Uterus (tissue), 3 donors: ENCODE measurements at regions not wholly inside any gene's neighbourhood (a gene's known extent, or its start where the extent isn't known, plus 50 kb on each side); places are given as distances from the start of the nearest gene placed in this dataset.

Experiments
- DNase-seq, 2 donors: peaks; one replicate each; pipeline ENCODE4 v3.0.0-alpha.2; 2019 to 2020
- H3K27ac ChIP-seq, 2 donors: fragments of 200-600 bp; sonication (generic); 1 replicate in 1 of 2; 2 replicates in 1 of 2; pipeline ENCODE4 v1.5.1; 2016 to 2018
- H3K27me3 ChIP-seq, 2 donors: fragments of 200-600 bp; sonication (generic); one replicate each; pipeline ENCODE4 v1.5.1; 2018 to 2019; ENCODE audit warnings: control low read depth in 1 of 2
- H3K36me3 ChIP-seq, 2 donors: fragments of 200-600 bp; sonication (generic); one replicate each; pipeline ENCODE4 v1.5.1; 2019; ENCODE audit warnings: control low read depth in 1 of 2
- H3K4me1 ChIP-seq, 2 donors: fragments of 200-600 bp; sonication (generic); one replicate each; pipeline ENCODE4 v1.5.1; 2018 to 2019; ENCODE audit warnings: control low read depth in 1 of 2
- H3K4me3 ChIP-seq, 2 donors: fragments of 200-600 bp; sonication (generic); 1 replicate in 1 of 2; 2 replicates in 1 of 2; pipeline ENCODE4 v1.5.1; 2018 to 2019; ENCODE audit warnings: mild to moderate bottlenecking in 1 of 2
- H3K9me3 ChIP-seq, 2 donors: fragments of 200-600 bp; sonication (generic); one replicate each; pipeline ENCODE4 v1.5.1; 2019; ENCODE audit warnings: control low read depth in 1 of 2
- CTCF ChIP-seq, 4 experiments: fragments of 200-600 bp in 2 of 4; fragments of 450-650 bp in 2 of 4; sonication (generic) in 2 of 4; IDR thresholded peaks; one replicate each; pipeline ENCODE4 v1.5.1; 2016 to 2019; ENCODE audit warnings: antibody characterized with exemption in 4 of 4, mild to moderate bottlenecking in 2 of 4, moderate library complexity in 1 of 4
- POLR2A ChIP-seq, 2 donors: fragments of 450-650 bp; IDR thresholded peaks; one replicate each; pipeline ENCODE4 v1.6.1; 2016; ENCODE audit warnings: antibody characterized with exemption in 2 of 2, mild to moderate bottlenecking in 1 of 2, moderate library complexity in 1 of 2
- intact Hi-C: fragments of 100-400 bp; cut with DNase I; formaldehyde crosslinking; loops from one replicate; pipeline ENCODE4 v1.15.1; 2023; ENCODE audit warnings: low total_unique reads
- donor health status: DM: yes; HTN: yes; CAD: no.

DNA sequence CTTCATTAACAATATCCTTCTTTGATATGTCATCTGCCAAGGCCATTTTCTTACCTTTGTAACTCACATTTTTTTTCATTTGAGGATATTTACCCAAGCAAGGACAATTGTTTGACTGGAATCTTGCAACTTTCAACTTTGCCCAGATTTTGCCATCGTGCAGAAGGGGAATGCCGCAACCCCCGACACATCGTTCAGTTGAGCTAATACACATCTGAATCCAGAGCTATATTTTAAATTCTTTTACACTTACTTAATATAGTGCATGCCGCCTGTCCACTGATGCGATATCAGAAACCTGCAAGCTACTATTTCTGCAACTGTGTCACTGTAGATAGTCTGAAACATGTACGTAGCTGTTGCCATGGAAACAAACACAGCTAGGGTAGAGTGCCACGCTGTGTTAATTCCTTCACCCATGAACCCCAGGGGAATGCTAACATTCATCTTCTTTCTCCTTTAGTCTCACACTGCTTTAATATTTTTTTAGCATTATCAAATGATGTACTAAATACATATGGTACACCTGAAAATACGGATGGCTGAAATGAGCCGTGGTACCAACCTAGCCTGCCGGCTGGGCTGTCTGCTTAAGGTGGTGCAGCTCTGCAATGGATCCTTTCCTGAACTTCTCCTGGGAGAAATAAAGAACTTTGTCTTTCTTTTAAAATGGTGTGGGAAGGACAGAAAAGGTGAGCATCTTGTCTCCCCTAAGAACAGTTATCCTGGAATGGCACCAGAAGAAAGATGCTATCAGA lies 77.0 kb upstream of the FOXN3 start:
- intact Hi-C loops, result no loop called here
- Histone ChIP-seq H3K27me3 (no peaks in the 10 kb centered on the region), H3K4me1 (no peaks in the 10 kb centered on the region), H3K27ac (no peak overlapping the region), H3K36me3 (no peaks in the 10 kb centered on the region), H3K9me3 (no peaks in the 10 kb centered on the region), H3K4me3 (no peak overlapping the region)
- DNase-seq, result no peak
- TF ChIP-seq POLR2A (IDR thresholded peaks at IDR 0.05), result no peak

GRCh38 chr14:89493406-89493805 lies 76.4 kb upstream of the FOXN3 start:
- TF ChIP-seq POLR2A (IDR thresholded peaks at IDR 0.05) (no peak), CTCF (IDR thresholded peaks at IDR 0.05) (no peak)
- Histone ChIP-seq H3K4me1 (no peaks in the 10 kb centered on the region), H3K9me3 (no peaks in the 10 kb centered on the region), H3K27ac (no peak overlapping the region), H3K36me3 (no peaks in the 10 kb centered on the region), H3K4me3 (no peak overlapping the region), H3K27me3 (no peaks in the 10 kb centered on the region)
- intact Hi-C loops, result no loop called here
- no peak for DNase-seq

DNA sequence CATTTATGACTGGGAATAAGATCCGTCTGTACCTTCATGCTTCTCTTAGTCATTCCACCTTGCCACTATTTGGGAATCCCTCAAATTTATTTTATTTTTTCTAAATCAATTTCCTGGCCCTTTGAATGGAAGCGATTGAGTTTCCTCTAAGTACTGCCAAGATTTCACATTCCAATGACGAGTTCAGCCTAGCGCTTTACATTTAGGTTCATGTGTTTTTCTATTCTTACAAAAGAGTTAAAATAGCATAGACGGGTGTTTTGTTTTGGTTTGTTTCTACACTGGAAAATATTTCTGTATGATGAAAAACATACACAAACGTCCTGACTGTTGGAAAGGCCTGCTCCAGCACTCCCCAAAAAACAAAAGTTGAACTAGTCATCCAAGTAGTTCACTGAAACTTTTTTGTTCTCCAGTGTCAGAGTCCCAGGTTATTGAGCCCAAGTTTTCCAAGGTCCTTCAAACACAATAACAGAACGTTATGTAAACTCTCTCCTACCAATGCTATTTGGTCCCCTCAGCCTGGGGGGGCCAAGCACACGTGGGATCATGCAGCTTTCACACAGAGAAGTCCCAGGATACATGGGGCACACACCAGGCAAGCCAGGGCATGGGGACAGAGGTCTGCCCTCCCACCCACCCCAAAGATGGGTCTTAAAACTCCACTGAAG lies 74.8 kb upstream of the FOXN3 start:
- TF ChIP-seq POLR2A (IDR thresholded peaks at IDR 0.05), result no peak
- no peak for DNase-seq
- Histone ChIP-seq H3K9me3 (no peaks in the 10 kb centered on the region), H3K4me1 (no peaks in the 10 kb centered on the region), H3K36me3 (no peaks in the 10 kb centered on the region), H3K27ac (no peak overlapping the region), H3K27me3 (no peaks in the 10 kb centered on the region), H3K4me3 (no peak overlapping the region)
- intact Hi-C loops, result no loop called here

- H3K36me3 ChIP-seq, result no peaks in the 10 kb centered on the region
- no peak overlapping the region for H3K4me3 ChIP-seq
- H3K27ac ChIP-seq, result peak overlapping the region; percentile 33 to 38
- H3K27me3 ChIP-seq, result no peaks in the 10 kb centered on the region
- H3K9me3 ChIP-seq, result no peaks in the 10 kb centered on the region
- intact Hi-C loops, result no loop called here
- TF ChIP-seq POLR2A (IDR thresholded peaks at IDR 0.05), result no peak
- no peak for TF ChIP-seq CTCF (IDR thresholded peaks at IDR 0.05)
- no peak for DNase-seq
- no peaks in the 10 kb centered on the region for H3K4me1 ChIP-seq
Measured at GRCh38 chr14:89490466-89490865, 73.4 kb upstream of the FOXN3 start.

- DNase-seq, result no peak
- Histone ChIP-seq H3K4me3 (peak overlapping the region; percentile 7 to 29), H3K27ac (peak overlapping the region; percentile 33 to 38), H3K9me3 (no peaks in the 10 kb centered on the region), H3K4me1 (no peaks in the 10 kb centered on the region), H3K27me3 (no peaks in the 10 kb centered on the region), H3K36me3 (no peaks in the 10 kb centered on the region)
- intact Hi-C loops, result no loop called here
- TF ChIP-seq CTCF (IDR thresholded peaks at IDR 0.05) (no peak), POLR2A (IDR thresholded peaks at IDR 0.05) (no peak)
Measured at GRCh38 chr14:89489761-89490437, 72.9 kb upstream of the FOXN3 start.

- Histone ChIP-seq H3K9me3 (no peaks in the 10 kb centered on the region), H3K4me3 (no peak overlapping the region), H3K36me3 (no peaks in the 10 kb centered on the region), H3K27ac (no peak overlapping the region), H3K4me1 (no peaks in the 10 kb centered on the region), H3K27me3 (no peaks in the 10 kb centered on the region)
- intact Hi-C loops, result no loop called here
- DNase-seq, result no peak
- TF ChIP-seq CTCF (IDR thresholded peaks at IDR 0.05) (no peak), POLR2A (IDR thresholded peaks at IDR 0.05) (no peak)
Measured at GRCh38 chr14:89486961-89487360, 69.9 kb upstream of the FOXN3 start.
